ENCODE measurements at regions not wholly inside any gene's neighbourhood (a gene's known extent, or its start where the extent isn't known, plus 50 kb on each side); places are given as distances from the start of the nearest gene placed in this dataset.
"Not testable (repeated sequence)": the region's sequence is repeated elsewhere in the genome, so short reads cannot be mapped to it uniquely, and the experiment has no call there.

GRCh38 chr3:144552346-144553057, 580.9 kb downstream of the DIPK2A start:
- DNase-seq = no peak

DNA sequence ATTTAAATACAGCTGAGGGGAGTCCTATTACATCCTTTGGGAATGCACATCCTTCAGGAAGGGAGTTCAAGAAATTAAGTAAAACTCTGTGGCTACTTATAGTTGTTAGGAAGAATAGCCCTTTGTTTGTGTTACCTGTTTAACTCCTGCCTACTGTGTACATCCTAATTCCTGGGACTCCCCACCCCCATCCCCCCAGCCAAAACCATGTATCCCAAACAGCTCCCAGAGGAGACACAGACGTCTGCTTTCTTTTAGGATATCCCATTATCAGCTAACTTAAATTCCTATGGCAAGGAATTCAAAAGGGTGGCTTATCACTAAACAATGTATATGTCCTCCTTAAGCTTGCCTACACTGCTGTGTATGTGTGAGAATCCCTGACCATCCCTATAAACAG, 581.7 kb downstream of the DIPK2A start:
- DNase-seq = no peak

GRCh38 chr3:144554889-144555288, 583.3 kb downstream of the DIPK2A start:
- DNase-seq = no peak

GRCh38 chr3:144556392-144556791, 584.8 kb downstream of the DIPK2A start:
- no peak for DNase-seq

- no peak for DNase-seq
Measured at GRCh38 chr3:144557515-144557914, 585.9 kb downstream of the DIPK2A start.

- DNase-seq = no peak
Measured at GRCh38 chr3:144564011-144564410, 592.4 kb downstream of the DIPK2A start.

GRCh38 chr3:144566320-144566719, 594.7 kb downstream of the DIPK2A start:
- DNase-seq = no peak

- no peak for DNase-seq
Measured at GRCh38 chr3:144569651-144570050, 598.0 kb downstream of the DIPK2A start.

GRCh38 chr3:144583871-144584270, 612.2 kb downstream of the DIPK2A start:
- no peak for DNase-seq

DNA sequence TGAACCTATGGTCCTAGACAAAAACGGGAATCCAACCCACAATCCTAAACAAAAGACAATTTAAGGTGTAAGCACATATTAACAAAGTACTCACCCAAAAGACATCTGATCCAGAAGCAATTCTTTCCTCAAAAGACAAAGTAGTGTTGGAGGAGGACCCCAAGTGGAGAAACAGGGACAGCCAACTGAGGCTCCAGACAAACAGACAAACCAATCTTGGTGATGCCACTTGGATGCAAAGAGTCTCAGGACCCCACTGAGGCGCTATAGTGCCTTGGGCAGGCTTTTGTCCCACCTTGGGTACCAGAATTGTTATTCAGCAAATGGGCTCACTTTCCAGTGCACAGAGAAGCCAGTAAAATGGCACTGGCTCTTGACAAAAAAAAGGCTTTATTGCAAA, 613.8 kb downstream of the DIPK2A start:
- DNase-seq = no peak

GRCh38 chr3:144585953-144586352, 614.3 kb downstream of the DIPK2A start:
- DNase-seq = no peak

DNA sequence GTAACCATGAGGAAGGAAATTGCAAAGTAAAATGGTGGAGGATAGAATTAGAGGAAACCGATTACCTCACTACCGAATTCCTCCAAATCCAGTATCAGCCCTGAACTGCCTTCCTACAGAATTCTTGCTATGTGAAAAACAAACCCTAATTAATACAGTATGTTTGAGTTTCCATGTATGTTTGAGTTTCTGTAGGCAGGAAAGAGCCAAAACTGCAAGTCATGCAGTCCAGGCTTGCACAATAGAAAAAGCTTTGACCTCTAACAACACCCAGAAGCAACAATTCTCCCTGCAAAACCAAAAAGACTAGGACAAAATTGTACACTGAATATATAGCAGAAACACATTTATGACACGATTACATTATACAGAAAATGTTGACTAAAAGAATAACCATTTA, 614.8 kb downstream of the DIPK2A start:
- no peak for DNase-seq

DNA sequence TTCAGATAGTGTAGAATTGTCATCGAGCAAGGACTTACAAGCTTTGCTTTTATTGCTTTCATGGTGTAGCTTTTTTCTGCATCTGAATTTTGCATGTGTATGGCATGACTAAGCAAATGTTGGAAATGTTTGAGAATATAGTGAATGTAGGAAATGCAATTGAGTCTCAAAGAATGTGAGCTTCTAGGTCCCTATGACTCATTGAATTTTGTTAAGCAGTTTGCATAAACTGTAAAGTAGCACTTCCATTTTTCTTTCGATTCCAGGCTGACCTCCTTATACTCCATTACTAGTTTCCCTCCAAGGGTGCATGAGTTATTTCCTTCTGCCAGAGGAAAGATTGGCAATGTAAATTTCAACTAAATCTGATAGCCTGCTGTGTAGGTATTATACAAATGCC, 619.2 kb downstream of the DIPK2A start:
- no peak for DNase-seq

DNA sequence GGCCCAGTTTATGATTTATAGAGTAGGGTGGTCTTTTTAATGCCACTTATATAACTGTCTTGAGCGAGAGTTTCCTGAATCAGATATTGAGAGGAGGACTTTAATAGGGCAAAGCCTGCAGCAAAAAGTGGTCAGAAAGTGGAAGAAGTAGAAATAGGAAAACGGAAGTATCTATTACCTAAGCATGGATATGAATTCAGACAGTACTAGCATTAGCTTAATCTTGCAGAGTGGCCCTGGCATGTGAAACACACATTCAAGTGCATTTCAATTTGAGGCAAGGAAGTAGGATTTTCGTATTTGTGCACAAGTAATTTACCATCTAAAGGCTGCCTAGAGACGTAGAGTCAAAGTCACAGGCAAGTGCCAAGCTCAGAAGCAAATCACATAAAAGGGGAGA, 622.3 kb downstream of the DIPK2A start:
- no peak for DNase-seq

DNA sequence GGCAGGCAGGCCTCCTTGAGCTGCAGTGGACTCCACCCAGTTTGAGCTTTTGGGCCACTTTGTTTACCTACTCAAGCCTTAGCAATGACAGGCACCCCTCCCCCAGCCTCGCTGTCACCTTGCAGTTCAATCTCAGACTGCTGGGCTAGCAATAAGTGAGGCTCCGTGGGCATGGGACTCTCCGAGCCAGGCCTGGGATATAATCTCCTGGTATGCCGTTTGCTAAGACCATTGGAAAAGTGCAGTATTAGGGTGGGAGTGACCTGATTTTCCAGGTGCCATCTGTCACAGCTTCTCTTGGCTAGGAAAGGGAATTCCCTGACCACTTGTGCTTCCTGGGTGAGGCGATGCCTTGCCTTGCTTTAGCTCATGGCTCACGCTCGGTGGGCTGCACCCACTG, 648.6 kb downstream of the DIPK2A start:
- DNase-seq = not testable (repeated sequence)

GRCh38 chr3:144622845-144623244, 651.2 kb downstream of the DIPK2A start:
- DNase-seq = no peak

DNA sequence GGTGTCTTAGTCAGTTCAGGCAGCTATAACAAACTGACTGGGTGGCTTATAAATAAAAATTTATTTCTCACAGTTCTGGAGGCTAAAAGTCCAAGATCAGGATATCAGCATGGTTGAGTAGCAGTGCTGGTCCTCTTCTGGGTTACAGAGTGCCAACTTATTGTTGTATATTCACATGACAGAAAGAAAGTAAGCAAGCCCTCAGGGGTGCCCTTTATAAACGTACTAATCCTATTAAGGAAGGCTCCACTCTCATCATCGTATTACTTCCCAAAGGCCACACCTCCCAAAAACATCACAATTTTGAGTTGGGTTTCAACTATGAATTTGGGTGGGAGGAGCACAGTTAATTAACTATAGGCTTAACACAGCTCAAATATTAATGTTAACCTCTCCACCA, 653.0 kb downstream of the DIPK2A start:
- no peak for DNase-seq

GRCh38 chr3:144626835-144627234, 655.2 kb downstream of the DIPK2A start:
- no peak for DNase-seq

- DNase-seq = no peak
Measured at GRCh38 chr3:144629381-144629780, 657.8 kb downstream of the DIPK2A start.

- DNase-seq = no peak
Measured at GRCh38 chr3:144636833-144637232, 665.2 kb downstream of the DIPK2A start.

DNA sequence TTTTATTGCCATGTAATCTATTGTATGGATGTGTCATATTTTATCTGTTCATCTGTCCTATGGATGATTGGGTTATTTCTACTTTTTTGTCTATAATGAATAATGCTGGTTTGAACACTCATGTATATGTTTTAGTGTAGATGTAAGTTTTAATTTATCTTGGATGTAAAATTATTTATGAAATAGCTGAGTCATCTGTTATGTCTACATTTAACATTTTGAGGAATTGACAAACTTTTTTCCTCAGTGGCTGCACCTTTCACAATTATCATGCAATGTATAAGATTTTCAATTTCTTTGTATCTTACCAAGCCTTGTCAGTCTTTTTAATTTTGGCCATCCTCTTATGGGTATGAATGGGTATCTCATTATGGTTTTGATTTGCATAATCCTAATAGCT, 666.4 kb downstream of the DIPK2A start:
- DNase-seq = no peak

DNA sequence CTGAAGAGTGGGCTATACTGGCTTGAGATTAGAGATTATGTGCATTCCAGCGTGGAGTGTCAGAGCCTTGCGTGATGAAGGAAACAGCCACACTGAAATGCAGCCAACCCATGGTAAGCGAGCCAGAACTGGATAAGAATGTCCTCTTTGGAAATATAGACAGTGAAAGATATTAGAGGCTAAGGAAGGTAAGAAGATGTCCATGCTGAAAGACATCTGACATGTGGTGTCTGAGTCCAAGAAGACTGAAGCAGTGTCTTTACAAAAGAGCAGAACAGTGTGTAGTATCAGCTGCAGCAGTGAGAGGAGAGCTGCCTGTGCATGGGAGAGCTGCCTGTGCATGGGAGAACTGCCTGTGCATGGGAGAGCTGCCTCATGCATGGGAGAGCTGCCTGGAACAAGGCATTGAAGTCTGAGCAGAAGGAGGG, 672.2 kb downstream of the DIPK2A start:
- DNase-seq = no peak

GRCh38 chr3:144645300-144645699, 673.7 kb downstream of the DIPK2A start:
- no peak for DNase-seq

DNA sequence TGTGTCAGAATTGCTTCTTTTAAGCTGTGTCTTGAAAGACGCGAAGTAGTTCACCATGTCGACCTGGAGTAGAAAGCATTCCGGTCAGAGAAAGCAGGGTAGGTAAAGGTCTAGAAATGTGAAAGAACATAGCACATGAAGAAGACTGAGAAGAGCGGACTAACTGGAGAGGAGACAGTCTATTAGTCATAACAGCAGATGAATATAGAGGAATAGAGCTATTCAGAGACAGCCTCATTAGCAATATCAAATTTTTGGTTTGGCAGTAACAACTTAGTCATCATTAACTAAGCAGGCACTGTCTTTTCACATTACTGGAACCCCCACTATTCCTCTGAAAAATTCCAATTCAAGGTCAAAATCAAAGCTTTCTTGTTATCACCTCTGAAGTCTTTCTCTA, 678.8 kb downstream of the DIPK2A start:
- DNase-seq = no peak

DNA sequence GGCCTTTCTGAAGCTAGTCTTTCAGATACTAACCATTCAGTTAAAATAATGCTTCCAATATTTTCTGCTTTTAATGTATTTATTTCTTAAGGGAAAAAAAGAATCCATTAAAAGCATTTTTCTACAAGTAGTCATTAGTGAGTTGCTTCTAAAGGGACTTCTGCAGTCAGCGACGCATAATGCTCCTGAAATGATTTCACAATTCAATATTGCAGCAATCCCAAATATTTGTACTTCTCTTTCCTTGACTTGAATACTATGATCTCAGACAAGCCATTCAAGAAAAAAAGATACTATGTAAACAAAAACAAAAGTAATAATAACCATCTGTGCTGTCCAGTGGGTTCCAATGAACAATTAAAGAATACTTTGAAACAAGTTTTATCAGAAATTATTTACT, 681.0 kb downstream of the DIPK2A start:
- no peak for DNase-seq
